ENCODE measurements at regions not wholly inside any gene's neighbourhood (a gene's known extent, or its start where the extent isn't known, plus 50 kb on each side); places are given as distances from the start of the nearest gene placed in this dataset.

- Histone ChIP-seq H3K4me2 (ENCODE audit: low read length) (no peak overlapping the region), H3K27ac (ENCODE audit: low read depth, low read length) (no peak overlapping the region), H4K20me1 (ENCODE audit: insufficient read depth, low read length) (no peaks in the 10 kb centered on the region), H3K9me3 (ENCODE audit: insufficient read depth, low read depth, low read length) (no peaks in the 10 kb centered on the region), H3K9ac (ENCODE audit: low read length) (no peak overlapping the region), H3K27me3 (ENCODE audit: insufficient read depth, low read length) (no peaks in the 10 kb centered on the region), H2AFZ (ENCODE audit: low read depth, low read length) (no peak overlapping the region), H3K36me3 (ENCODE audit: insufficient read depth, low read length) (no peaks in the 10 kb centered on the region), H3K79me2 (ENCODE audit: insufficient read depth, low read length) (no peaks in the 10 kb centered on the region), H3K4me1 (ENCODE audit: insufficient read depth, low read length) (no peaks in the 10 kb centered on the region), H3K4me3 (ENCODE audit: insufficient read depth, low read depth, low read length) (no peak overlapping the region)
- TF ChIP-seq EZH2 (IDR thresholded peaks at IDR 0.05; ENCODE audit: insufficient read depth, low read length) = no peak
- TF ChIP-seq, protein P1, sequence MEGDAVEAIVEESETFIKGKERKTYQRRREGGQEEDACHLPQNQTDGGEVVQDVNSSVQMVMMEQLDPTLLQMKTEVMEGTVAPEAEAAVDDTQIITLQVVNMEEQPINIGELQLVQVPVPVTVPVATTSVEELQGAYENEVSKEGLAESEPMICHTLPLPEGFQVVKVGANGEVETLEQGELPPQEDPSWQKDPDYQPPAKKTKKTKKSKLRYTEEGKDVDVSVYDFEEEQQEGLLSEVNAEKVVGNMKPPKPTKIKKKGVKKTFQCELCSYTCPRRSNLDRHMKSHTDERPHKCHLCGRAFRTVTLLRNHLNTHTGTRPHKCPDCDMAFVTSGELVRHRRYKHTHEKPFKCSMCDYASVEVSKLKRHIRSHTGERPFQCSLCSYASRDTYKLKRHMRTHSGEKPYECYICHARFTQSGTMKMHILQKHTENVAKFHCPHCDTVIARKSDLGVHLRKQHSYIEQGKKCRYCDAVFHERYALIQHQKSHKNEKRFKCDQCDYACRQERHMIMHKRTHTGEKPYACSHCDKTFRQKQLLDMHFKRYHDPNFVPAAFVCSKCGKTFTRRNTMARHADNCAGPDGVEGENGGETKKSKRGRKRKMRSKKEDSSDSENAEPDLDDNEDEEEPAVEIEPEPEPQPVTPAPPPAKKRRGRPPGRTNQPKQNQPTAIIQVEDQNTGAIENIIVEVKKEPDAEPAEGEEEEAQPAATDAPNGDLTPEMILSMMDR (IDR thresholded peaks at IDR 0.05; ENCODE audit: insufficient read depth, low read depth, low read length) = no peak
- H3K9me3 Mint-ChIP-seq (ENCODE audit: unreplicated experiment) = no peaks in the 10 kb centered on the region
- DNase-seq (ENCODE audit: low read depth) = no peak
- H3K27me3 Mint-ChIP-seq (ENCODE audit: low read depth, unreplicated experiment) = no peaks in the 10 kb centered on the region
- FAIRE-seq = no peak
- no peaks in the 10 kb centered on the region for H3K4me1 Mint-ChIP-seq (ENCODE audit: low read depth, unreplicated experiment)
- H3K36me3 Mint-ChIP-seq (ENCODE audit: low read depth, unreplicated experiment) = no peaks in the 10 kb centered on the region
- H3K4me3 Mint-ChIP-seq (ENCODE audit: unreplicated experiment) = no peak overlapping the region
- H3K27ac Mint-ChIP-seq (ENCODE audit: unreplicated experiment) = no peak overlapping the region
These were observed 957.5 kb upstream of the EPHA7 start for GRCh38 chr6:94376876-94377275.

- no peaks in the 10 kb centered on the region for H3K36me3 Mint-ChIP-seq (ENCODE audit: low read depth, unreplicated experiment)
- H2AFZ ChIP-seq (ENCODE audit: low read depth, low read length) = no peak overlapping the region
- H3K4me3 ChIP-seq (ENCODE audit: insufficient read depth, low read depth, low read length) = no peak overlapping the region
- H3K27ac Mint-ChIP-seq (ENCODE audit: unreplicated experiment) = no peak overlapping the region
- no peaks in the 10 kb centered on the region for H3K9me3 Mint-ChIP-seq (ENCODE audit: unreplicated experiment)
- H3K27me3 Mint-ChIP-seq (ENCODE audit: low read depth, unreplicated experiment) = no peaks in the 10 kb centered on the region
- no peak overlapping the region for H3K4me2 ChIP-seq (ENCODE audit: low read length)
- no peak overlapping the region for H3K4me3 Mint-ChIP-seq (ENCODE audit: unreplicated experiment)
- no peak for TF ChIP-seq EZH2 (IDR thresholded peaks at IDR 0.05; ENCODE audit: insufficient read depth, low read length)
- TF ChIP-seq, protein P1 (IDR thresholded peaks at IDR 0.05; ENCODE audit: insufficient read depth, low read depth, low read length) = no peak
- no peaks in the 10 kb centered on the region for H3K4me1 ChIP-seq (ENCODE audit: insufficient read depth, low read length)
- H3K9me3 ChIP-seq (ENCODE audit: insufficient read depth, low read depth, low read length) = no peaks in the 10 kb centered on the region
- no peaks in the 10 kb centered on the region for H3K4me1 Mint-ChIP-seq (ENCODE audit: low read depth, unreplicated experiment)
- no peaks in the 10 kb centered on the region for H4K20me1 ChIP-seq (ENCODE audit: insufficient read depth, low read length)
- H3K79me2 ChIP-seq (ENCODE audit: insufficient read depth, low read length) = no peaks in the 10 kb centered on the region
- no peaks in the 10 kb centered on the region for H3K27me3 ChIP-seq (ENCODE audit: insufficient read depth, low read length)
- DNase-seq (ENCODE audit: low read depth) = no peak
- no peaks in the 10 kb centered on the region for H3K36me3 ChIP-seq (ENCODE audit: insufficient read depth, low read length)
- H3K27ac ChIP-seq (ENCODE audit: low read depth, low read length) = no peak overlapping the region
- FAIRE-seq = no peak
- no peak overlapping the region for H3K9ac ChIP-seq (ENCODE audit: low read length)
These were observed 952.9 kb upstream of the EPHA7 start for GRCh38 chr6:94372229-94372628.

DNA sequence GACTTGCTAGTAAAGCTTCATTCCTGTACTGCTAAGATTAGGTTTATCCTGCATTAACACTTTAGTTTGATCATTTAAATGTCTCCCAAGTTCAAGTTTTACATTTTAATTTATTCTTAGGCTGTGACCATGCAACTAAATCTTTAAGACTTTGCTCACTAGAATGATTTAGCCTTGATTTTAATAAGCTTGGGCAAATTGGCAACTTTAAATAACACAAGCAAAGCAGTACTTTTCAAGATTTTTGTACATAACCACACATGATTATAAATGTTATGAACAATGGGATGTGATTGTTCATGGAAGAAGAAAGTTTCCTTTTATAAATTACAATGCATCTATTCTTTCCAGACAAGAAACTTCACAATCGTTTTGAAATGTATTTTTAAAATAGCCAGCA is 948.0 kb upstream of the EPHA7 start:
- Mint-ChIP-seq H3K27me3 (ENCODE audit: low read depth, unreplicated experiment) (no peaks in the 10 kb centered on the region), H3K27ac (ENCODE audit: unreplicated experiment) (no peak overlapping the region), H3K4me1 (ENCODE audit: low read depth, unreplicated experiment) (no peaks in the 10 kb centered on the region), H3K36me3 (ENCODE audit: low read depth, unreplicated experiment) (no peaks in the 10 kb centered on the region), H3K4me3 (ENCODE audit: unreplicated experiment) (no peak overlapping the region), H3K9me3 (ENCODE audit: unreplicated experiment) (no peaks in the 10 kb centered on the region)
- Histone ChIP-seq H3K4me1 (ENCODE audit: insufficient read depth, low read length) (no peaks in the 10 kb centered on the region), H3K9ac (ENCODE audit: low read length) (no peak overlapping the region), H3K36me3 (ENCODE audit: insufficient read depth, low read length) (no peaks in the 10 kb centered on the region), H4K20me1 (ENCODE audit: insufficient read depth, low read length) (no peaks in the 10 kb centered on the region), H3K27ac (ENCODE audit: low read depth, low read length) (no peak overlapping the region), H3K9me3 (ENCODE audit: insufficient read depth, low read depth, low read length) (no peaks in the 10 kb centered on the region), H3K79me2 (ENCODE audit: insufficient read depth, low read length) (no peaks in the 10 kb centered on the region), H3K27me3 (ENCODE audit: insufficient read depth, low read length) (no peaks in the 10 kb centered on the region), H3K4me3 (ENCODE audit: insufficient read depth, low read depth, low read length) (no peak overlapping the region), H3K4me2 (ENCODE audit: low read length) (no peak overlapping the region), H2AFZ (ENCODE audit: low read depth, low read length) (no peak overlapping the region)
- FAIRE-seq (no peak), DNase-seq (ENCODE audit: low read depth) (no peak)
- no peak for TF ChIP-seq EZH2 (IDR thresholded peaks at IDR 0.05; ENCODE audit: insufficient read depth, low read length)
- TF ChIP-seq, protein P1 (IDR thresholded peaks at IDR 0.05; ENCODE audit: insufficient read depth, low read depth, low read length) = no peak

Measured in astrocyte (in vitro differentiated cells and primary cell).